ENCODE measurements at regions not wholly inside any gene's neighbourhood (a gene's known extent, or its start where the extent isn't known, plus 50 kb on each side); places are given as distances from the start of the nearest gene placed in this dataset.

- no peaks in the 10 kb centered on the region for H3K36me3 Mint-ChIP-seq
- H3K4me3 ChIP-seq (ENCODE audit: low read length in 2 of 2), result no peak overlapping the region
- H3K36me3 ChIP-seq (ENCODE audit: insufficient read depth, low read length), result no peaks in the 10 kb centered on the region
- no peak overlapping the region for H3K4me3 Mint-ChIP-seq
- intact Hi-C loops (cut with micrococcal nuclease), result no loop called here
- H3K9me3 Mint-ChIP-seq, result peaks cover 0 to 6% (median under 1%) of the 10 kb centered on the region in 8 donors
- DNase-seq, result no peak
- ChIA-PET CTCF (ENCODE audit: partially characterized antibody) (no interaction called here), POLR2A (ENCODE audit: partially characterized antibody) (no interaction called here)
- no peaks in the 10 kb centered on the region for H3K27me3 ChIP-seq (ENCODE audit: insufficient read depth, low read length)
- H3K4me1 ChIP-seq (ENCODE audit: insufficient read depth, low read length), result no peaks in the 10 kb centered on the region
- H3K27ac Mint-ChIP-seq, result no peak overlapping the region
- no peak overlapping the region for H3K27ac ChIP-seq (ENCODE audit: low read depth, low read length)
- H3K9me3 ChIP-seq (ENCODE audit: control insufficient read depth in 1 of 2, low read length in 2 of 2), result no peaks in the 10 kb centered on the region
- H3K4me1 Mint-ChIP-seq, result no peaks in the 10 kb centered on the region
- H3K27me3 Mint-ChIP-seq, result peaks cover 23 to 32% of the 10 kb centered on the region in 2 donors
Observed at GRCh38 chr7:155138204-155138603, 68.1 kb downstream of the HTR5A start.

GRCh38 chr7:155141562-155141961, 71.4 kb downstream of the HTR5A start:
- H3K36me3 ChIP-seq (ENCODE audit: insufficient read depth, low read length), result no peaks in the 10 kb centered on the region
- H3K9me3 ChIP-seq (ENCODE audit: control insufficient read depth in 1 of 2, low read length in 2 of 2), result no peaks in the 10 kb centered on the region
- Mint-ChIP-seq H3K27ac (no peak overlapping the region), H3K27me3 (peaks cover 29 to 35% of the 10 kb centered on the region in 2 donors), H3K36me3 (no peaks in the 10 kb centered on the region), H3K4me1 (no peaks in the 10 kb centered on the region), H3K9me3 (peaks cover 0 to 6% (median 0%) of the 10 kb centered on the region in 8 donors), H3K4me3 (no peak overlapping the region)
- no peak overlapping the region for H3K27ac ChIP-seq (ENCODE audit: low read depth, low read length)
- no peaks in the 10 kb centered on the region for H3K4me1 ChIP-seq (ENCODE audit: insufficient read depth, low read length)
- DNase-seq, result no peak
- ChIA-PET CTCF (ENCODE audit: partially characterized antibody) (no interaction called here), POLR2A (ENCODE audit: partially characterized antibody) (no interaction called here)
- intact Hi-C loops (cut with micrococcal nuclease), result no loop called here
- no peaks in the 10 kb centered on the region for H3K27me3 ChIP-seq (ENCODE audit: insufficient read depth, low read length)
- H3K4me3 ChIP-seq (ENCODE audit: low read length in 2 of 2), result no peak overlapping the region

GRCh38 chr7:155143381-155143780, 73.3 kb downstream of the HTR5A start:
- Mint-ChIP-seq H3K27me3 (peaks cover 30 to 42% of the 10 kb centered on the region in 2 donors), H3K4me1 (no peaks in the 10 kb centered on the region), H3K9me3 (peaks cover 0 to 2% (median 0%) of the 10 kb centered on the region in 8 donors), H3K4me3 (no peak overlapping the region), H3K36me3 (no peaks in the 10 kb centered on the region), H3K27ac (peak overlapping the region in 1 of 7 donors; percentile 49)
- Histone ChIP-seq H3K27me3 (ENCODE audit: insufficient read depth, low read length) (no peaks in the 10 kb centered on the region), H3K4me3 (ENCODE audit: low read length in 2 of 2) (no peak overlapping the region), H3K4me1 (ENCODE audit: insufficient read depth, low read length) (no peaks in the 10 kb centered on the region), H3K27ac (ENCODE audit: low read depth, low read length) (no peak overlapping the region), H3K9me3 (ENCODE audit: control insufficient read depth in 1 of 2, low read length in 2 of 2) (no peaks in the 10 kb centered on the region), H3K36me3 (ENCODE audit: insufficient read depth, low read length) (no peaks in the 10 kb centered on the region)
- POLR2A ChIA-PET (ENCODE audit: partially characterized antibody), result no interaction called here
- intact Hi-C loops (cut with micrococcal nuclease), result no loop called here
- CTCF ChIA-PET (ENCODE audit: partially characterized antibody), result no interaction called here
- no peak for DNase-seq

- no peak overlapping the region for H3K27ac Mint-ChIP-seq
- Histone ChIP-seq H3K27me3 (ENCODE audit: insufficient read depth, low read length) (no peaks in the 10 kb centered on the region), H3K27ac (ENCODE audit: low read depth, low read length) (no peak overlapping the region), H3K36me3 (ENCODE audit: insufficient read depth, low read length) (no peaks in the 10 kb centered on the region), H3K4me1 (ENCODE audit: insufficient read depth, low read length) (no peaks in the 10 kb centered on the region), H3K9me3 (ENCODE audit: control insufficient read depth in 1 of 2, low read length in 2 of 2) (no peaks in the 10 kb centered on the region), H3K4me3 (ENCODE audit: low read length in 2 of 2) (no peak overlapping the region)
- peaks cover 0 to 2% (median 0%) of the 10 kb centered on the region in 8 donors for H3K9me3 Mint-ChIP-seq
- no peak overlapping the region for H3K4me3 Mint-ChIP-seq
- H3K4me1 Mint-ChIP-seq, result no peaks in the 10 kb centered on the region
- H3K36me3 Mint-ChIP-seq, result no peaks in the 10 kb centered on the region
- DNase-seq, result no peak
- intact Hi-C loops (cut with micrococcal nuclease), result no loop called here
- ChIA-PET CTCF (ENCODE audit: partially characterized antibody) (no interaction called here), POLR2A (ENCODE audit: partially characterized antibody) (no interaction called here)
- peaks cover 27 to 38% of the 10 kb centered on the region in 2 donors for H3K27me3 Mint-ChIP-seq
Observed at GRCh38 chr7:155144371-155144770, 74.2 kb downstream of the HTR5A start.

- no peak overlapping the region for H3K4me3 Mint-ChIP-seq
- Histone ChIP-seq H3K27ac (ENCODE audit: low read depth, low read length) (no peak overlapping the region), H3K9me3 (ENCODE audit: control insufficient read depth in 1 of 2, low read length in 2 of 2) (no peaks in the 10 kb centered on the region), H3K4me1 (ENCODE audit: insufficient read depth, low read length) (no peaks in the 10 kb centered on the region), H3K27me3 (ENCODE audit: insufficient read depth, low read length) (no peaks in the 10 kb centered on the region), H3K4me3 (ENCODE audit: low read length in 2 of 2) (no peak overlapping the region), H3K36me3 (ENCODE audit: insufficient read depth, low read length) (no peaks in the 10 kb centered on the region)
- ChIA-PET CTCF (ENCODE audit: partially characterized antibody) (no interaction called here), POLR2A (ENCODE audit: partially characterized antibody) (no interaction called here)
- no peaks in the 10 kb centered on the region for H3K4me1 Mint-ChIP-seq
- no peaks in the 10 kb centered on the region for H3K36me3 Mint-ChIP-seq
- DNase-seq, result no peak
- intact Hi-C loops (cut with micrococcal nuclease), result no loop called here
- peaks cover 0 to 2% (median 0%) of the 10 kb centered on the region in 8 donors for H3K9me3 Mint-ChIP-seq
- peaks cover 23 to 40% of the 10 kb centered on the region in 2 donors for H3K27me3 Mint-ChIP-seq
- no peak overlapping the region for H3K27ac Mint-ChIP-seq
Observed at GRCh38 chr7:155145477-155146255, 75.5 kb downstream of the HTR5A start.

GRCh38 chr7:155147172-155147571, 77.0 kb downstream of the HTR5A start:
- Histone ChIP-seq H3K27ac (ENCODE audit: low read depth, low read length) (no peak overlapping the region), H3K27me3 (ENCODE audit: insufficient read depth, low read length) (no peaks in the 10 kb centered on the region), H3K4me1 (ENCODE audit: insufficient read depth, low read length) (no peaks in the 10 kb centered on the region), H3K9me3 (ENCODE audit: control insufficient read depth in 1 of 2, low read length in 2 of 2) (no peaks in the 10 kb centered on the region), H3K4me3 (ENCODE audit: low read length in 2 of 2) (no peak overlapping the region), H3K36me3 (ENCODE audit: insufficient read depth, low read length) (no peaks in the 10 kb centered on the region)
- Mint-ChIP-seq H3K4me3 (no peak overlapping the region), H3K36me3 (no peaks in the 10 kb centered on the region), H3K27me3 (peaks cover 15 to 27% of the 10 kb centered on the region in 2 donors), H3K27ac (no peak overlapping the region), H3K4me1 (no peaks in the 10 kb centered on the region), H3K9me3 (peaks cover 0 to 10% (median 6%) of the 10 kb centered on the region in 8 donors)
- CTCF ChIA-PET (ENCODE audit: partially characterized antibody), result no interaction called here
- POLR2A ChIA-PET (ENCODE audit: partially characterized antibody), result no interaction called here
- no peak for DNase-seq
- intact Hi-C loops (cut with micrococcal nuclease), result no loop called here

- H3K9me3 ChIP-seq (ENCODE audit: control insufficient read depth in 1 of 2, low read length in 2 of 2), result no peaks in the 10 kb centered on the region
- H3K27ac ChIP-seq (ENCODE audit: low read depth, low read length), result no peak overlapping the region
- H3K36me3 ChIP-seq (ENCODE audit: insufficient read depth, low read length), result no peaks in the 10 kb centered on the region
- DNase-seq, result no peak
- Mint-ChIP-seq H3K9me3 (peaks cover 0 to 10% (median 6%) of the 10 kb centered on the region in 8 donors), H3K4me3 (no peak overlapping the region), H3K36me3 (no peaks in the 10 kb centered on the region), H3K27me3 (peaks cover 12 to 25% of the 10 kb centered on the region in 2 donors), H3K27ac (no peak overlapping the region), H3K4me1 (no peaks in the 10 kb centered on the region)
- ChIA-PET CTCF (ENCODE audit: partially characterized antibody) (no interaction called here), POLR2A (ENCODE audit: partially characterized antibody) (no interaction called here)
- intact Hi-C loops (cut with micrococcal nuclease), result no loop called here
- H3K4me1 ChIP-seq (ENCODE audit: insufficient read depth, low read length), result no peaks in the 10 kb centered on the region
- no peaks in the 10 kb centered on the region for H3K27me3 ChIP-seq (ENCODE audit: insufficient read depth, low read length)
- H3K4me3 ChIP-seq (ENCODE audit: low read length in 2 of 2), result no peak overlapping the region
Observed at GRCh38 chr7:155147624-155148023, 77.5 kb downstream of the HTR5A start.

All from CD4-positive, alpha-beta memory T cell (primary cell).